DND-41 (cell line): ENCODE measurements at regions not wholly inside any gene's neighbourhood (a gene's known extent, or its start where the extent isn't known, plus 50 kb on each side); places are given as distances from the start of the nearest gene placed in this dataset.

ENCODE experiments used
- ATAC-seq: fragments of 200-7000 bp; cut with Tn5 transposase; 3 replicates; pipeline ENCODE4 v1.9.1; 2021; ENCODE audit warnings: low read depth; ENCODE audit not compliant: insufficient read depth
- DNase-seq: peaks from one replicate; pipeline ENCODE4 v3.0.0-alpha.2; 2020
- H2AFZ ChIP-seq: 2 replicates; pipeline ENCODE4 v1.6.0; 2012; ENCODE audit warnings: low read depth, low read length
- H3K27ac ChIP-seq: 2 replicates; pipeline ENCODE4 v1.5.1; 2012; ENCODE audit warnings: low read length, inconsistent platforms
- H3K27me3 ChIP-seq: fragments of 200-600 bp; sonication (generic); 2 replicates; pipeline ENCODE4 v1.6.0; 2012; ENCODE audit warnings: low read length, mild to moderate bottlenecking, inconsistent platforms; ENCODE audit not compliant: insufficient read depth, poor library complexity
- H3K36me3 ChIP-seq: 2 replicates; pipeline ENCODE4 v1.5.1; 2012; ENCODE audit warnings: low read length, inconsistent platforms; ENCODE audit not compliant: insufficient read depth
- H3K4me1 ChIP-seq: 2 replicates; pipeline ENCODE4 v1.5.1; 2012; ENCODE audit warnings: mild to moderate bottlenecking, low read length; ENCODE audit not compliant: insufficient read depth
- H3K4me2 ChIP-seq: 2 replicates; pipeline ENCODE4 v1.6.0; 2012; ENCODE audit warnings: mild to moderate bottlenecking, moderate library complexity, low read length, inconsistent platforms; ENCODE audit not compliant: insufficient read depth
- H3K4me3 ChIP-seq, 2 experiments: fragments of 200-600 bp in 1 of 2; shearing (Covaris generic) in 1 of 2; 2 replicates each; pipeline ENCODE4 v1.5.1; 2012 to 2016; ENCODE audit warnings: inconsistent platforms in 2 of 2, low read length in 2 of 2, mild to moderate bottlenecking in 2 of 2, low read depth in 1 of 2, moderate library complexity in 1 of 2
- H3K79me2 ChIP-seq: 2 replicates; pipeline ENCODE4 v1.6.0; 2012; ENCODE audit warnings: low read length, inconsistent platforms; ENCODE audit not compliant: insufficient read depth
- H3K9ac ChIP-seq: 2 replicates; pipeline ENCODE4 v1.6.0; 2012; ENCODE audit warnings: low read depth, mild to moderate bottlenecking, inconsistent platforms, low read length, moderate library complexity
- H3K9me3 ChIP-seq: 2 replicates; pipeline ENCODE4 v1.5.1; 2012; ENCODE audit warnings: low read length, moderate library complexity, mild to moderate bottlenecking, inconsistent platforms; ENCODE audit not compliant: insufficient read depth, severe bottlenecking
- H4K20me1 ChIP-seq: 2 replicates; pipeline ENCODE4 v1.6.0; 2012; ENCODE audit warnings: low read length; ENCODE audit not compliant: insufficient read depth
- CTCF ChIP-seq: IDR thresholded peaks from 2 replicates; pipeline ENCODE4 v1.5.1; 2012; ENCODE audit warnings: borderline replicate concordance, low read length, moderate library complexity, mild to moderate bottlenecking; ENCODE audit not compliant: poor library complexity, severe bottlenecking; ENCODE audit errors: extremely low read depth
- EZH2 ChIP-seq: IDR thresholded peaks from 3 replicates; pipeline ENCODE4 v1.6.1; 2012; ENCODE audit warnings: borderline replicate concordance, low read depth, mild to moderate bottlenecking, moderate library complexity, low read length, inconsistent platforms; ENCODE audit not compliant: severe bottlenecking

- peaks cover 5% of the 10 kb centered on the region for H3K27me3 ChIP-seq
- no peak overlapping the region for H3K4me2 ChIP-seq
- no peak overlapping the region for H3K4me3 ChIP-seq
- H3K27ac ChIP-seq: no peak overlapping the region
- no peak for DNase-seq
- no peaks in the 10 kb centered on the region for H4K20me1 ChIP-seq
- no peak overlapping the region for H3K9ac ChIP-seq
- no peaks in the 10 kb centered on the region for H3K79me2 ChIP-seq
- TF ChIP-seq CTCF (no peak), EZH2 (no peak)
- no peaks in the 10 kb centered on the region for H3K36me3 ChIP-seq
- H3K4me1 ChIP-seq: no peaks in the 10 kb centered on the region
- H3K9me3 ChIP-seq: no peaks in the 10 kb centered on the region
- H2AFZ ChIP-seq: no peak overlapping the region
- no peak for ATAC-seq
Measured at GRCh38 chr17:33463887-33464286, 170.8 kb upstream of the ASIC2 start.

- 0 out of 2 replicates have a peak, but pooled peaks cover 2% of the 10 kb centered on the region for H4K20me1 ChIP-seq
- no peak overlapping the region for H3K27ac ChIP-seq
- H3K9me3 ChIP-seq: no peaks in the 10 kb centered on the region
- no peaks in the 10 kb centered on the region for H3K79me2 ChIP-seq
- no peak overlapping the region for H3K9ac ChIP-seq
- peaks cover 5% of the 10 kb centered on the region for H3K27me3 ChIP-seq
- TF ChIP-seq EZH2 (no peak), CTCF (no peak)
- H3K36me3 ChIP-seq: no peaks in the 10 kb centered on the region
- H2AFZ ChIP-seq: no peak overlapping the region
- no peak for ATAC-seq
- DNase-seq: no peak
- no peaks in the 10 kb centered on the region for H3K4me1 ChIP-seq
- no peak overlapping the region for H3K4me2 ChIP-seq
- H3K4me3 ChIP-seq: no peak overlapping the region
Measured at GRCh38 chr17:33464669-33465280, 171.7 kb upstream of the ASIC2 start.

GRCh38 chr17:33469421-33469820, 176.3 kb upstream of the ASIC2 start:
- no peaks in the 10 kb centered on the region for H3K79me2 ChIP-seq
- H2AFZ ChIP-seq: no peak overlapping the region
- H4K20me1 ChIP-seq: 0 out of 2 replicates have a peak, but pooled peaks cover 2% of the 10 kb centered on the region
- no peaks in the 10 kb centered on the region for H3K27me3 ChIP-seq
- ATAC-seq: no peak
- H3K9ac ChIP-seq: no peak overlapping the region
- no peaks in the 10 kb centered on the region for H3K36me3 ChIP-seq
- no peak for TF ChIP-seq CTCF
- TF ChIP-seq EZH2: no peak
- no peaks in the 10 kb centered on the region for H3K4me1 ChIP-seq
- no peak overlapping the region for H3K27ac ChIP-seq
- H3K4me3 ChIP-seq: no peak overlapping the region
- no peaks in the 10 kb centered on the region for H3K9me3 ChIP-seq
- no peak overlapping the region for H3K4me2 ChIP-seq
- DNase-seq: no peak
